HepG2 (cell line): ENCODE measurements at regions not wholly inside any gene's neighbourhood (a gene's known extent, or its start where the extent isn't known, plus 50 kb on each side); places are given as distances from the start of the nearest gene placed in this dataset.
A peak's percentile ranks its signal among the peaks of the same experiment; 100 is the strongest.

Experiments used
- ATAC-seq: fragments of 200-7000 bp; cut with Tn5 transposase; 3 replicates; pipeline ENCODE4 v1.9.1; 2020; ENCODE audit warnings: mild to moderate bottlenecking, moderate library complexity
- BruUV-seq: library from RNA; stranded (reverse); fragments of 400-500 nt; replicated peaks from 2 replicates; lab custom pipeline; 2021; lab: Mats Ljungman, UMichigan
- CTCF ChIA-PET: fragments of 300-600 bp; formaldehyde crosslinking; extraction: SDS; loops from one replicate; lab custom pipeline; 2021; ENCODE audit warnings: low total read pairs, inconsistent platforms, low intra/inter-chr PET ratio; lab: Yijun Ruan, JAX
- POLR2A ChIA-PET: fragments of 350-600 bp; sonication (Branson Sonifier 250); formaldehyde crosslinking; loops from one replicate; lab custom pipeline; 2020; ENCODE audit warnings: antibody characterized with exemption, inconsistent platforms; lab: Yijun Ruan, JAX
- DNase-seq: peaks from one replicate; pipeline ENCODE4 v3.0.0-alpha.2; 2015; ENCODE audit warnings: low spot score
- FAIRE-seq: peaks from 3 replicates; lab custom pipeline; 2011; peaks lifted over from hg19 to GRCh38; lab: Jason Lieb, UNC
- H2AFZ ChIP-seq: one replicate; pipeline ENCODE4 v1.6.1; 2011; ENCODE audit warnings: low read length, inconsistent platforms
- H3K27ac ChIP-seq: fragments of 300-600 bp; 3 replicates; pipeline ENCODE4 v1.8.0; 2011; ENCODE audit warnings: mixed run types, mild to moderate bottlenecking, mixed read lengths, low read length, inconsistent platforms; ENCODE audit not compliant: insufficient read depth; ENCODE audit errors: extremely low read length
- H3K27me3 ChIP-seq, 2 experiments: fragments of 200-600 bp in 1 of 2; 2 replicates in 1 of 2; 3 replicates in 1 of 2; pipeline versions ENCODE4 v1.6.0 to v1.8.0; 2011; ENCODE audit warnings: low read length in 2 of 2, mild to moderate bottlenecking in 2 of 2, moderate library complexity in 2 of 2, inconsistent platforms in 1 of 2; ENCODE audit not compliant: insufficient read depth in 2 of 2, control insufficient read depth in 1 of 2
- H3K36me3 ChIP-seq, 2 experiments: fragments of 200-600 bp in 1 of 2; replicated peaks in 1 of 2; 2 replicates in 1 of 2; 3 replicates in 1 of 2; pipeline versions ENCODE4 v1.5.1 to v1.8.0; 2011; ENCODE audit warnings: low read length in 2 of 2, inconsistent platforms in 1 of 2; ENCODE audit not compliant: insufficient read depth in 2 of 2, control insufficient read depth in 1 of 2
- H3K4me1 ChIP-seq: 2 replicates; pipeline ENCODE4 v1.5.1; 2012; ENCODE audit warnings: low read length, inconsistent platforms; ENCODE audit not compliant: insufficient read depth
- H3K4me2 ChIP-seq: 2 replicates; pipeline ENCODE4 v1.6.0; 2011; ENCODE audit warnings: low read depth, low read length, inconsistent platforms
- H3K4me3 ChIP-seq, 3 experiments: fragments of 200-600 bp in 1 of 3; sonication (generic), shearing (Covaris generic) in 1 of 3; replicated peaks in 1 of 3; 2 replicates each; pipeline ENCODE4 v1.5.1; 2011 to 2016; ENCODE audit warnings: low read length in 3 of 3, inconsistent platforms in 2 of 3, low read depth in 2 of 3, mild to moderate bottlenecking in 2 of 3, control low read depth in 1 of 3, mixed read lengths in 1 of 3; ENCODE audit not compliant: insufficient read depth in 1 of 3
- H3K79me2 ChIP-seq: one replicate; pipeline ENCODE4 v1.6.1; 2011; ENCODE audit warnings: low read length, inconsistent platforms; ENCODE audit not compliant: insufficient read depth
- H3K9ac ChIP-seq: 2 replicates; pipeline ENCODE4 v1.6.0; 2011; ENCODE audit warnings: mild to moderate bottlenecking, low read depth, low read length, inconsistent platforms; ENCODE audit not compliant: insufficient read depth
- H3K9me3 ChIP-seq: 2 replicates; pipeline ENCODE4 v1.5.1; 2012; ENCODE audit warnings: mild to moderate bottlenecking, low read length
- H4K20me1 ChIP-seq: 2 replicates; pipeline ENCODE4 v1.6.0; 2011; ENCODE audit warnings: inconsistent platforms, mild to moderate bottlenecking, low read length, moderate library complexity; ENCODE audit not compliant: insufficient read depth
- ARHGAP35 ChIP-seq: sonication (generic); formaldehyde crosslinking; IDR thresholded peaks from 2 replicates; pipeline ENCODE4 v1.9.0; 2022; ENCODE audit warnings: mild to moderate bottlenecking, inconsistent platforms, moderate library complexity, missing genetic modification reagents, borderline replicate concordance
- KMT2B ChIP-seq: IDR thresholded peaks from 2 replicates; pipeline ENCODE4 v1.6.1; 2016; ENCODE audit warnings: missing genetic modification reagents, missing compliant biosample characterization
- MED13 ChIP-seq: sonication (generic); formaldehyde crosslinking; IDR thresholded peaks from 2 replicates; pipeline ENCODE4 v1.5.0; 2020; ENCODE audit warnings: missing genetic modification reagents
- MED8 ChIP-seq: sonication (generic); formaldehyde crosslinking; IDR thresholded peaks from 2 replicates; pipeline ENCODE4 v1.8.1; 2023; ENCODE audit warnings: mild to moderate bottlenecking, missing genetic modification reagents; ENCODE audit not compliant: insufficient replicate concordance
- MXI1 ChIP-seq: IDR thresholded peaks from 3 replicates; pipeline ENCODE4 v1.6.1; 2012; ENCODE audit warnings: low read depth, low read length, inconsistent platforms, borderline replicate concordance
- MYC ChIP-seq: sonication (generic); formaldehyde crosslinking; IDR thresholded peaks from 2 replicates; pipeline ENCODE4 v1.9.0; 2021; ENCODE audit warnings: missing genetic modification reagents, borderline replicate concordance
- RAD51 ChIP-seq: fragments of 450-650 bp; IDR thresholded peaks from 2 replicates; pipeline ENCODE4 v1.6.1; 2016; ENCODE audit warnings: borderline replicate concordance
- SATB2 ChIP-seq: sonication (generic); formaldehyde crosslinking; IDR thresholded peaks from 2 replicates; pipeline ENCODE4 v1.5.0; 2020; ENCODE audit warnings: missing genetic modification reagents
- SRSF9 ChIP-seq: fragments of 200-400 bp; formaldehyde crosslinking; IDR thresholded peaks from 2 replicates; pipeline ENCODE4 v1.6.1; 2018; ENCODE audit warnings: borderline replicate concordance, mild to moderate bottlenecking, low read depth, low read length; ENCODE audit not compliant: insufficient read depth, poor library complexity, severe bottlenecking
- ZBTB38 ChIP-seq: sonication (generic); formaldehyde crosslinking; IDR thresholded peaks from 2 replicates; pipeline ENCODE4 v1.5.1; 2020; ENCODE audit warnings: mild to moderate bottlenecking, missing genetic modification reagents
- ZFX ChIP-seq: sonication (generic); formaldehyde crosslinking; IDR thresholded peaks from 2 replicates; pipeline ENCODE4 v1.4.0; 2020; ENCODE audit warnings: mild to moderate bottlenecking, low read depth, missing genetic modification reagents, moderate library complexity
- ZNF180 ChIP-seq: sonication (generic); formaldehyde crosslinking; IDR thresholded peaks from 2 replicates; pipeline ENCODE4 v1.4.0; 2020; ENCODE audit warnings: low read depth, missing genetic modification reagents, borderline replicate concordance
- ZNF263 ChIP-seq: sonication (generic); formaldehyde crosslinking; IDR thresholded peaks from 2 replicates; pipeline ENCODE4 v1.4.0; 2020; ENCODE audit warnings: missing genetic modification reagents
- ZNF775 ChIP-seq: sonication (generic); formaldehyde crosslinking; IDR thresholded peaks from 2 replicates; pipeline ENCODE4 v1.4.0; 2020; ENCODE audit warnings: missing genetic modification reagents, mild to moderate bottlenecking, moderate library complexity, borderline replicate concordance
- ZNF883 ChIP-seq: sonication (generic); formaldehyde crosslinking; IDR thresholded peaks from 2 replicates; pipeline ENCODE4 v1.5.1; 2020; ENCODE audit warnings: mild to moderate bottlenecking, missing genetic modification reagents; ENCODE audit errors: not compliant biosample characterization
- WGBS: methylation state at CpG from one replicate; pipeline ENCODE4 v1.1.6; 2017; ENCODE audit warnings: low lambda C conversion rate; 5-methylcytosine and 5-hydroxymethylcytosine counted together
- in situ Hi-C: cut with HindIII; loops from 2 replicates; pipeline ENCODE4 v1.10.0; 2017; ENCODE audit warnings: low pct_unique_long_range_greater_than_20kb; ENCODE audit not compliant: extremely low pct_ligation_motif_present
- intact Hi-C: fragments of 100-400 bp; cut with micrococcal nuclease; formaldehyde crosslinking; loops from one replicate; pipeline ENCODE4 v1.10.0; 2022; ENCODE audit not compliant: unreplicated experiment
- TF ChIP-seq, protein P1 (sequence below): IDR thresholded peaks from 2 replicates; pipeline ENCODE4 v1.6.1; 2016
- TF ChIP-seq, protein P2 (sequence below): sonication (generic); formaldehyde crosslinking; IDR thresholded peaks from 2 replicates; pipeline ENCODE4 v1.4.0; 2020; ENCODE audit warnings: missing genetic modification reagents, mild to moderate bottlenecking, borderline replicate concordance

DNA sequence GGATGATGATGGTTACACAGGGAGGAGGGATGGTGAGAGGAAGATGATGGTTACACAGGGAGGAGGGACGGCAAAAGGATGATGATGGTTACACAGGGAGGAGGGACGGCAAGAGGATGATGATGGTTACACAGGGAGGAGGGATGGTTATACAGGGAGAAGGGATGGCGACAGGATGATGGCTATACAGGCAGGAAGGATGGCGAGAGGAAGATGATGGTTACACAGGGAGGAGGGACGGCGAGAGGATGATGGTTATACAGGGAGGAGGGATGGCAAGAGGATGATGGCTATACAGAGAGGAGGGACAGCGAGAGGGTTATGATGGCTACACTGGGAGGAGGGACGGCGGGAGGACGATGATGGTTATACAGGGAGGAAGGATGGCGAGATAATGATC, 64.1 kb upstream of the FCN1 start:
- POLR2A ChIA-PET, result no interaction called here
- no peak for DNase-seq

DNA sequence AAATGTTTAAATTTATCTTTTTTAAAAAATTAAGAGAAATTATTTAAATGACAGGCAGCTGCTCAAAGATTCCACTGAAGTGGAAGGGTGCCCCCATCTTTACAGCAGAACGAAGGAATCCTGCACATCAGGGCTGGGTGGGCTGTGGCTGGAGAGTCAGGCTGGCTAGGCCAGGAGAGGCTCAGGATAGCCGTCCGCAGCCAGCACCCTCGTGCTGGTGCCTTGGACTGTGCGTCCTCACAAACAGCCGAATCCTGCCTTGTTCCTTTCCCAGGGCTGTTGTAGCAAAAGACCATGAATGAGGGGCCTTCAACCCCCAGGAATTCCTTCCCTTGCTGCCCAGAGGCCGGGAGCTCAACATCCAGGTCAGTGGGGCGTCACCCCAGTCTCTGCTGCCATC, 64.6 kb upstream of the FCN1 start:
- no peaks in the 10 kb centered on the region for H4K20me1 ChIP-seq
- 0% methylated on average over 3 of the region's 8 CpGs for WGBS
- BruUV-seq, result no TSS peak
- H3K36me3 ChIP-seq, result no peaks in the 10 kb centered on the region
- H3K27ac ChIP-seq, result no peak overlapping the region
- no peak overlapping the region for H3K9ac ChIP-seq
- H3K9me3 ChIP-seq, result peaks cover 5% of the 10 kb centered on the region; the same call in 1 of the 2 replicates
- in situ Hi-C loops (no loop called here), intact Hi-C loops (no loop called here)
- ChIA-PET CTCF (no interaction called here), POLR2A (no interaction called here)
- DNase-seq (no peak), ATAC-seq (no peak), FAIRE-seq (no peak)
- H3K4me3 ChIP-seq, result no peak overlapping the region
- no peaks in the 10 kb centered on the region for H3K4me1 ChIP-seq
- H3K27me3 ChIP-seq, result peaks cover 3 to 20% of the 10 kb centered on the region in 2 experiments; a peak in 3 of 5 replicates
- H2AFZ ChIP-seq, result no peak overlapping the region
- no peaks in the 10 kb centered on the region for H3K79me2 ChIP-seq
- no peak overlapping the region for H3K4me2 ChIP-seq
- no peak for TF ChIP-seq SRSF9
- TF ChIP-seq ZFX, result no peak
- no peak for TF ChIP-seq ARHGAP35 (CRISPR knock-in tag)
- no peak for TF ChIP-seq ZNF775 (CRISPR knock-in tag)
- no peak for TF ChIP-seq RAD51
- TF ChIP-seq MXI1, result no peak
- TF ChIP-seq ZBTB38 (CRISPR knock-in tag), result no peak
- TF ChIP-seq, protein P1, sequence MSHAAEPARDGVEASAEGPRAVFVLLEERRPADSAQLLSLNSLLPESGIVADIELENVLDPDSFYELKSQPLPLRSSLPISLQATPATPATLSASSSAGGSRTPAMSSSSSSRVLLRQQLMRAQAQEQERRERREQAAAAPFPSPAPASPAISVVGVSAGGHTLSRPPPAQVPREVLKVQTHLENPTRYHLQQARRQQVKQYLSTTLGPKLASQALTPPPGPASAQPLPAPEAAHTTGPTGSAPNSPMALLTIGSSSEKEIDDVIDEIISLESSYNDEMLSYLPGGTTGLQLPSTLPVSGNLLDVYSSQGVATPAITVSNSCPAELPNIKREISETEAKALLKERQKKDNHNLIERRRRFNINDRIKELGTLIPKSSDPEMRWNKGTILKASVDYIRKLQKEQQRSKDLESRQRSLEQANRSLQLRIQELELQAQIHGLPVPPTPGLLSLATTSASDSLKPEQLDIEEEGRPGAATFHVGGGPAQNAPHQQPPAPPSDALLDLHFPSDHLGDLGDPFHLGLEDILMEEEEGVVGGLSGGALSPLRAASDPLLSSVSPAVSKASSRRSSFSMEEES (CRISPR knock-in tag), result no peak
- no peak for TF ChIP-seq ZNF180
- TF ChIP-seq KMT2B (CRISPR knock-in tag), result no peak
- TF ChIP-seq SATB2 (CRISPR knock-in tag), result no peak

More for the DNA sequence above, 64.1 kb upstream of the FCN1 start:
- no TSS peak for BruUV-seq
- Histone ChIP-seq H3K4me3 (no peak overlapping the region), H2AFZ (no peak overlapping the region), H3K27ac (no peak overlapping the region), H4K20me1 (no peaks in the 10 kb centered on the region), H3K27me3 (peaks cover 3 to 20% of the 10 kb centered on the region in 2 experiments; a peak in 3 of 5 replicates), H3K9ac (no peak overlapping the region), H3K9me3 (peaks cover under 1% of the 10 kb centered on the region; the same call in 1 of the 2 replicates), H3K79me2 (no peaks in the 10 kb centered on the region), H3K4me1 (no peaks in the 10 kb centered on the region), H3K36me3 (no peaks in the 10 kb centered on the region), H3K4me2 (no peak overlapping the region)
- WGBS, result 12% methylated on average over 11 of the region's 11 CpGs
- no peak for FAIRE-seq
- in situ Hi-C loops (no loop called here), intact Hi-C loops (no loop called here)
- TF ChIP-seq, protein P2, sequence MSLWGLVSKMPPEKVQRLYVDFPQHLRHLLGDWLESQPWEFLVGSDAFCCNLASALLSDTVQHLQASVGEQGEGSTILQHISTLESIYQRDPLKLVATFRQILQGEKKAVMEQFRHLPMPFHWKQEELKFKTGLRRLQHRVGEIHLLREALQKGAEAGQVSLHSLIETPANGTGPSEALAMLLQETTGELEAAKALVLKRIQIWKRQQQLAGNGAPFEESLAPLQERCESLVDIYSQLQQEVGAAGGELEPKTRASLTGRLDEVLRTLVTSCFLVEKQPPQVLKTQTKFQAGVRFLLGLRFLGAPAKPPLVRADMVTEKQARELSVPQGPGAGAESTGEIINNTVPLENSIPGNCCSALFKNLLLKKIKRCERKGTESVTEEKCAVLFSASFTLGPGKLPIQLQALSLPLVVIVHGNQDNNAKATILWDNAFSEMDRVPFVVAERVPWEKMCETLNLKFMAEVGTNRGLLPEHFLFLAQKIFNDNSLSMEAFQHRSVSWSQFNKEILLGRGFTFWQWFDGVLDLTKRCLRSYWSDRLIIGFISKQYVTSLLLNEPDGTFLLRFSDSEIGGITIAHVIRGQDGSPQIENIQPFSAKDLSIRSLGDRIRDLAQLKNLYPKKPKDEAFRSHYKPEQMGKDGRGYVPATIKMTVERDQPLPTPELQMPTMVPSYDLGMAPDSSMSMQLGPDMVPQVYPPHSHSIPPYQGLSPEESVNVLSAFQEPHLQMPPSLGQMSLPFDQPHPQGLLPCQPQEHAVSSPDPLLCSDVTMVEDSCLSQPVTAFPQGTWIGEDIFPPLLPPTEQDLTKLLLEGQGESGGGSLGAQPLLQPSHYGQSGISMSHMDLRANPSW, result no peak
- no peak for TF ChIP-seq MYC (CRISPR knock-in tag)
- no peak for TF ChIP-seq ZNF883 (CRISPR knock-in tag)
- TF ChIP-seq MED8 (CRISPR knock-in tag), result no peak
- TF ChIP-seq MED13 (CRISPR knock-in tag), result no peak
- TF ChIP-seq ZNF263 (CRISPR knock-in tag), result peak; percentile 68
- no peak for ATAC-seq
- CTCF ChIA-PET, result no interaction called here
